Mesenchymal stem cell (in vitro differentiated cells and primary cell): ENCODE measurements at regions not wholly inside any gene's neighbourhood (a gene's known extent, or its start where the extent isn't known, plus 50 kb on each side); places are given as distances from the start of the nearest gene placed in this dataset.

Experiments used
- DNase-seq: peaks from one replicate; pipeline ENCODE4 v3.0.0-alpha.2; 2013
- H2AFZ ChIP-seq: one replicate; pipeline ENCODE4 v1.6.1; 2013; ENCODE audit warnings: low read depth, mild to moderate bottlenecking, control low read depth, inconsistent platforms, low read length, moderate library complexity
- H2AK5ac ChIP-seq: 2 replicates; pipeline ENCODE4 v1.6.1; 2013; ENCODE audit warnings: low read length, moderate library complexity, mild to moderate bottlenecking, inconsistent platforms; ENCODE audit not compliant: severe bottlenecking
- H2BK120ac ChIP-seq: one replicate; pipeline ENCODE4 v1.6.1; 2013; ENCODE audit warnings: low read depth, mild to moderate bottlenecking, inconsistent platforms, low read length, moderate library complexity
- H2BK12ac ChIP-seq, 2 experiments: one replicate each; pipeline ENCODE4 v1.6.1; 2013; ENCODE audit warnings: inconsistent platforms in 2 of 2, low read length in 2 of 2, mild to moderate bottlenecking in 2 of 2, moderate library complexity in 2 of 2, control low read depth in 1 of 2
- H2BK15ac ChIP-seq: one replicate; pipeline ENCODE4 v1.6.1; 2013; ENCODE audit warnings: mild to moderate bottlenecking, low read depth, inconsistent platforms; ENCODE audit not compliant: poor library complexity, severe bottlenecking
- H2BK5ac ChIP-seq: 2 replicates; pipeline ENCODE4 v1.6.1; 2013; ENCODE audit warnings: low read depth, mild to moderate bottlenecking, low read length, control low read depth, inconsistent platforms; ENCODE audit not compliant: poor library complexity, severe bottlenecking
- H3K14ac ChIP-seq, 2 experiments: one replicate each; pipeline ENCODE4 v1.6.1; 2013; ENCODE audit warnings: inconsistent platforms in 2 of 2, low read length in 2 of 2, control low read depth in 1 of 2, mild to moderate bottlenecking in 1 of 2, moderate library complexity in 1 of 2
- H3K18ac ChIP-seq, 2 experiments: one replicate each; pipeline ENCODE4 v1.6.1; 2013; ENCODE audit warnings: inconsistent platforms in 2 of 2, low read length in 2 of 2, control low read depth in 1 of 2, low read depth in 1 of 2, mild to moderate bottlenecking in 1 of 2
- H3K23ac ChIP-seq, 2 experiments: one replicate each; pipeline ENCODE4 v1.6.1; 2013; ENCODE audit warnings: inconsistent platforms in 2 of 2, low read length in 2 of 2, mild to moderate bottlenecking in 2 of 2, moderate library complexity in 2 of 2, control low read depth in 1 of 2
- H3K27ac ChIP-seq: 2 replicates; pipeline ENCODE4 v1.5.1; 2013; ENCODE audit warnings: mild to moderate bottlenecking, moderate library complexity, low read length, control low read depth, inconsistent platforms; ENCODE audit not compliant: poor library complexity, severe bottlenecking
- H3K27me3 ChIP-seq, 2 experiments: 2 replicates each; pipeline versions ENCODE4 v1.6.1 to v1.7.0; 2013; ENCODE audit warnings: low read length in 2 of 2, mild to moderate bottlenecking in 2 of 2, moderate library complexity in 2 of 2, control low read depth in 1 of 2, inconsistent platforms in 1 of 2; ENCODE audit not compliant: control insufficient read depth in 1 of 2, insufficient read depth in 1 of 2
- H3K36me3 ChIP-seq, 2 experiments: 2 replicates each; pipeline versions ENCODE4 v1.6.1 to v1.7.0; 2013; ENCODE audit warnings: low read length in 2 of 2, control low read depth in 1 of 2, inconsistent platforms in 1 of 2, low read depth in 1 of 2, mild to moderate bottlenecking in 1 of 2; ENCODE audit not compliant: insufficient read depth in 2 of 2, control insufficient read depth in 1 of 2
- H3K4ac ChIP-seq, 2 experiments: one replicate each; pipeline ENCODE4 v1.6.1; 2013; ENCODE audit warnings: inconsistent platforms in 2 of 2, low read length in 2 of 2, mild to moderate bottlenecking in 2 of 2, moderate library complexity in 2 of 2, control low read depth in 1 of 2, low read depth in 1 of 2
- H3K4me1 ChIP-seq: 2 replicates; pipeline ENCODE4 v1.6.1; 2013; ENCODE audit warnings: low read depth, low read length, control low read depth; ENCODE audit not compliant: control insufficient read depth, insufficient read depth
- H3K4me2 ChIP-seq: 2 replicates; pipeline ENCODE4 v1.6.1; 2013; ENCODE audit warnings: low read length, mild to moderate bottlenecking, inconsistent platforms; ENCODE audit not compliant: poor library complexity, severe bottlenecking
- H3K4me3 ChIP-seq, 2 experiments: 2 replicates each; pipeline versions ENCODE4 v1.5.1 to v1.7.0; 2013; ENCODE audit warnings: low read length in 2 of 2, mild to moderate bottlenecking in 2 of 2, control low read depth in 1 of 2, low read depth in 1 of 2; ENCODE audit not compliant: insufficient read depth in 1 of 2
- H3K79me1 ChIP-seq: replicated peaks from 2 replicates; pipeline ENCODE4 v1.6.1; 2013; ENCODE audit warnings: mild to moderate bottlenecking, control low read depth, low read length, inconsistent platforms; ENCODE audit not compliant: poor library complexity, severe bottlenecking
- H3K9ac ChIP-seq: 2 replicates; pipeline ENCODE4 v1.7.0; 2013; ENCODE audit warnings: mild to moderate bottlenecking, low read length, moderate library complexity
- H3K9me3 ChIP-seq: 2 replicates; pipeline ENCODE4 v1.7.0; 2013; ENCODE audit warnings: mild to moderate bottlenecking, low read length; ENCODE audit not compliant: control insufficient read depth
- H4K8ac ChIP-seq: one replicate; pipeline ENCODE4 v1.6.1; 2013; ENCODE audit warnings: inconsistent platforms, mild to moderate bottlenecking, low read length, moderate library complexity
- H4K91ac ChIP-seq: one replicate; pipeline ENCODE4 v1.6.1; 2013; ENCODE audit warnings: mild to moderate bottlenecking, low read length, inconsistent platforms
- whole genome bisulfite sequencing: methylation state at CpG from one replicate; pipeline ENCODE4 v1.1.7; 2013; ENCODE audit warnings: mixed read lengths; 5-methylcytosine and 5-hydroxymethylcytosine counted together

DNA sequence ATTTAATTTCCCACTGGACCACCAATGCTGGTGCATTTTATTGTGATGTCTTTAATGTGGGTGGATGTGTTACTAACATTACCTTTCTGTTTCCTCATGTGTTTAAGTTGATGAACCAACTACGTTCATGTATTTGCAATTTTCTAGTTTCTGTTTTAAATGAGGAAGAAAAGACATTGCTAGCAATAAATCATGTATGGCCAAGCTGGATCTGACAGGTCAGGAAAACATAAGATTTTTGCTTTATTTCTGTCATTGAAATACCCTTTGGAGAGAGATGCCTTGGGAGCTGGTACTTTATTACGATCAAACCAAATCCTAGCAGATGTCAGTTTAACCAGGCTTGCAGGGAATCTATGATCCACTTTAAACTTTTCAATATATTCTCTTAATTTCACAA, 553.2 kb downstream of the RFC3 start:
- Histone ChIP-seq H3K9me3 (no peaks in the 10 kb centered on the region), H3K36me3 (no peaks in the 10 kb centered on the region), H3K23ac (no peak overlapping the region), H3K79me1 (no peaks in the 10 kb centered on the region), H4K91ac (no peak overlapping the region), H3K27ac (no peak overlapping the region), H3K27me3 (no peaks in the 10 kb centered on the region), H3K9ac (no peak overlapping the region), H2BK5ac (no peak overlapping the region), H3K14ac (no peak overlapping the region), H3K4me3 (no peak overlapping the region), H2BK15ac (no peak overlapping the region), H3K4me1 (no peaks in the 10 kb centered on the region), H4K8ac (no peak overlapping the region), H2AK5ac (no peak overlapping the region), H3K18ac (no peak overlapping the region), H3K4ac (no peak overlapping the region), H2AFZ (no peak overlapping the region), H2BK12ac (no peak overlapping the region), H2BK120ac (no peak overlapping the region), H3K4me2 (no peak overlapping the region)
- WGBS = 100% methylated on average over 2 of the region's 2 CpGs
- no peak for DNase-seq

DNA sequence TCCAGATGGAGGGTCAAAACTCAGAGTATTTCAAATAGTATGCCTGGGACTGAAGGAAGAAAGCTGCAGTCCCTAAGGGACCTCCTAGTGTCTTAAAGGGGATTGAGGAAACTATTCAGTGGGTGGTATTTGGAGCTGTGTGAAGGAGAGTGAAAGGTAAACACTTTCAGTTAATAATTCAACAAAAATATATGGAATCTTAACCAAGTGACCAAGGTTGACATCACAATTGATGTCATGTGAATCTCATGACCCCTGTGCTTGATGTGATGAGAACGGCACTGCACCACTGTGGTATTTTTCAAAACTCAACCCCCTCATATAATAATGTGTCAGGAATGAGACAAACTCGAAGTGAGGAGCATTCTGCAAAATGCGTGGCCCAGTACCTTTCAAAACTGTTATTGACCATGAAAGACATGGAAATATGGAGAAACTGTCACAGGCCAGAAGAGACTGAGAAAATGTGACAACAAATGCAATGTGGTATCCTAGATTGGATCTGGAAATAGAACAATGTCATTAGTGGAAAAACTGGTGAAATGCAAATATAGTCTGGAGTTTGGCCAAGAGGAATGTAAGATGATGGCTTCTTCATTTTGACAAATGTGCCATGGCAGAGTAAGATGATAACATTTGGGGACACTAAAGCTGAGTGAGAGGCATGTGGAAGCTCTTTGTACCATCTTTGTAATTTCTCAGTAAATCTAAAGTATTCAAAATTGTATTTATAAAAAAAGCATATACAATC, 553.9 kb downstream of the RFC3 start:
- Histone ChIP-seq H2AK5ac (no peak overlapping the region), H3K79me1 (no peaks in the 10 kb centered on the region), H3K9me3 (no peaks in the 10 kb centered on the region), H3K14ac (no peak overlapping the region), H3K36me3 (no peaks in the 10 kb centered on the region), H2BK5ac (no peak overlapping the region), H2BK15ac (no peak overlapping the region), H2BK120ac (no peak overlapping the region), H2AFZ (no peak overlapping the region), H3K9ac (no peak overlapping the region), H4K8ac (no peak overlapping the region), H3K4ac (no peak overlapping the region), H3K4me1 (no peaks in the 10 kb centered on the region), H3K27me3 (no peaks in the 10 kb centered on the region), H3K18ac (no peak overlapping the region), H3K27ac (no peak overlapping the region), H3K4me2 (no peak overlapping the region), H2BK12ac (no peak overlapping the region), H3K4me3 (no peak overlapping the region), H4K91ac (no peak overlapping the region), H3K23ac (no peak overlapping the region)
- 82% methylated on average over 3 of the region's 3 CpGs for WGBS
- DNase-seq = no peak

DNA sequence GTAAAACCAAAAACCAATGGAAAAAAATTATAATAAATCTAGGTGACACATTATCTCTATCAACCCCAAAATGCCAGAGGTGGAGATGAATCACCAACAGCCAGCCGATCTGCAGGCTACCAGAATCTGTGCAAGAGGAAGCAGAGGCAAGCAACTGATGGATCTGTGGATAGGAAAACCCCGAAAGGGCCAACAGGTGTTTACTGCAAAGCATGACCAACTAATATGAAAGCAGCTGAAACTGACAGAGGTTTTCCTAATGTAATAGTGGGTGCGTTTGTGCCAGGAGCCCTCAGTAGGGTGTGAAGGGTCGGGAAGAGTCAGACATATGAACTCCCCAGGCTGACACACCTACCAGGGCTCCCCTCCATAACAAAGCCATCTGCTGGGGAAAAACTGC, 554.6 kb downstream of the RFC3 start:
- Histone ChIP-seq H3K4me2 (no peak overlapping the region), H2BK15ac (no peak overlapping the region), H3K4me3 (no peak overlapping the region), H3K27ac (no peak overlapping the region), H4K91ac (no peak overlapping the region), H3K9me3 (no peaks in the 10 kb centered on the region), H4K8ac (no peak overlapping the region), H3K36me3 (no peaks in the 10 kb centered on the region), H3K4me1 (no peaks in the 10 kb centered on the region), H2AK5ac (no peak overlapping the region), H3K4ac (no peak overlapping the region), H3K23ac (no peak overlapping the region), H3K27me3 (no peaks in the 10 kb centered on the region), H3K18ac (peak overlapping the region in 1 of 2 experiments; percentile 48), H2BK120ac (no peak overlapping the region), H3K79me1 (no peaks in the 10 kb centered on the region), H2BK12ac (no peak overlapping the region), H2BK5ac (no peak overlapping the region), H3K9ac (no peak overlapping the region), H2AFZ (peak overlapping the region; percentile 39), H3K14ac (no peak overlapping the region)
- DNase-seq = no peak
- 71% methylated on average over 4 of the region's 4 CpGs for WGBS

DNA sequence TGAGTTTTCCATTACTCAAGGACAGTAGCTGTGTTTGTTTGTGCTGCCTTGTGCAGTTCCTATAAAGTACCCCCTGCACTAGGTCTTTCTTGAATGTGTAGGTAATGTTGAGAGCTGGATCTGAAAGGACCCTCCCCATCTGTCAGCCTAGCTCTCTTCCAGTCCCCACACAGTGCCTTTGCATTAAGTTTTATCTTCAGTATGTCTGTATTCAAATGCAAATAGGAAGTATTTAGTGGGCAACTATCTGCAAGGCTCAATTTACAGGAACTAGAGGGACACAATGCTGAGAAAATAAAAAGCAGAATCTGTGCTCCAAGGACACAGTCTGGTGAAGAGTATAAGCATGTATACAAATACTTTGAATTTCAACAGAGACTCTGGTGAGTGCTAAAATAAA, 558.5 kb downstream of the RFC3 start:
- no peak overlapping the region for H3K27ac ChIP-seq
- H2BK120ac ChIP-seq = no peak overlapping the region
- no peak overlapping the region for H2AFZ ChIP-seq
- H3K27me3 ChIP-seq = no peaks in the 10 kb centered on the region
- no peak overlapping the region for H2AK5ac ChIP-seq
- no peak overlapping the region for H3K4me2 ChIP-seq
- H3K18ac ChIP-seq = no peak overlapping the region
- no peak overlapping the region for H3K4ac ChIP-seq
- H3K36me3 ChIP-seq = no peaks in the 10 kb centered on the region
- no peaks in the 10 kb centered on the region for H3K4me1 ChIP-seq
- H2BK12ac ChIP-seq = no peak overlapping the region
- no peak overlapping the region for H2BK5ac ChIP-seq
- H4K8ac ChIP-seq = no peak overlapping the region
- no peaks in the 10 kb centered on the region for H3K9me3 ChIP-seq
- H2BK15ac ChIP-seq = no peak overlapping the region
- no peak overlapping the region for H3K9ac ChIP-seq
- no peaks in the 10 kb centered on the region for H3K79me1 ChIP-seq
- DNase-seq = no peak
- no peak overlapping the region for H3K23ac ChIP-seq
- H3K4me3 ChIP-seq = no peak overlapping the region
- H3K14ac ChIP-seq = no peak overlapping the region
- H4K91ac ChIP-seq = no peak overlapping the region
